ENCODE measurements at regions not wholly inside any gene's neighbourhood (a gene's known extent, or its start where the extent isn't known, plus 50 kb on each side); places are given as distances from the start of the nearest gene placed in this dataset.
"Not testable (repeated sequence)": the region's sequence is repeated elsewhere in the genome, so short reads cannot be mapped to it uniquely, and the experiment has no call there.

- 70% methylated on average over 8 of the region's 8 CpGs for WGBS
Observed at GRCh38 chr12:9319044-9319841, 111.0 kb upstream of the PZP start.

DNA sequence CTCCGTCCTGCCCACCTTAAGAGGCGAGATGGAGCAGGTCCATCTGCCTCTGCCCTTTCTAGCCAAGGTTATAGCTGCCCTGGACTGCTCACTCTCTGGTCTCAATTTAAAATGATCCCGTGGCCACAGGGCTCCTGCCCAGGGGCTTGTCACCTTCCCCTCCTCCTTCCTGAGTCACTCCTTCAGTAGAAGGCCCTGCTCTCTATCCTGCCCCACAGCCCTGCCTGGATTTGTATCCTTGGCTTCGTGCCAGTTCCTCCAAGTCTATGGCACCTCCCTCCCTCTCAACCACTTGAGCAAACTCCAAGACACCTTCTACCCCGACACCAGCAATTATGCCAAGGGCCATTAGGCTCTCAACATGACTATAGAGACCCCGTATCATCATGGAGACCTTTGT lies 105.3 kb upstream of the PZP start:
- WGBS = 67% methylated on average over 5 of the region's 6 CpGs
- not testable (repeated sequence) for H3K4me1 ChIP-seq (ENCODE audit: insufficient read depth, low read length); H3K9me3 ChIP-seq (ENCODE audit: insufficient read depth, low read depth, low read length); H3K27ac ChIP-seq (ENCODE audit: low read depth, low read length); H3K36me3 ChIP-seq (ENCODE audit: insufficient read depth, low read length); H3K4me3 ChIP-seq (ENCODE audit: low read length); H3K9ac ChIP-seq (ENCODE audit: low read depth, low read length); H3K27me3 ChIP-seq (ENCODE audit: insufficient read depth, low read length)

More at GRCh38 chr12:9319044-9319841, 111.0 kb upstream of the PZP start:
- Histone ChIP-seq H3K36me3 (ENCODE audit: insufficient read depth, low read length) (no peaks in the 10 kb centered on the region), H3K27me3 (ENCODE audit: insufficient read depth, low read length) (no peaks in the 10 kb centered on the region), H3K4me1 (ENCODE audit: insufficient read depth, low read length) (no peaks in the 10 kb centered on the region), H3K9ac (ENCODE audit: low read depth, low read length) (no peak overlapping the region), H3K9me3 (ENCODE audit: insufficient read depth, low read depth, low read length) (no peaks in the 10 kb centered on the region), H3K4me3 (ENCODE audit: low read length) (no peak overlapping the region), H3K27ac (ENCODE audit: low read depth, low read length) (no peak overlapping the region)

DNA sequence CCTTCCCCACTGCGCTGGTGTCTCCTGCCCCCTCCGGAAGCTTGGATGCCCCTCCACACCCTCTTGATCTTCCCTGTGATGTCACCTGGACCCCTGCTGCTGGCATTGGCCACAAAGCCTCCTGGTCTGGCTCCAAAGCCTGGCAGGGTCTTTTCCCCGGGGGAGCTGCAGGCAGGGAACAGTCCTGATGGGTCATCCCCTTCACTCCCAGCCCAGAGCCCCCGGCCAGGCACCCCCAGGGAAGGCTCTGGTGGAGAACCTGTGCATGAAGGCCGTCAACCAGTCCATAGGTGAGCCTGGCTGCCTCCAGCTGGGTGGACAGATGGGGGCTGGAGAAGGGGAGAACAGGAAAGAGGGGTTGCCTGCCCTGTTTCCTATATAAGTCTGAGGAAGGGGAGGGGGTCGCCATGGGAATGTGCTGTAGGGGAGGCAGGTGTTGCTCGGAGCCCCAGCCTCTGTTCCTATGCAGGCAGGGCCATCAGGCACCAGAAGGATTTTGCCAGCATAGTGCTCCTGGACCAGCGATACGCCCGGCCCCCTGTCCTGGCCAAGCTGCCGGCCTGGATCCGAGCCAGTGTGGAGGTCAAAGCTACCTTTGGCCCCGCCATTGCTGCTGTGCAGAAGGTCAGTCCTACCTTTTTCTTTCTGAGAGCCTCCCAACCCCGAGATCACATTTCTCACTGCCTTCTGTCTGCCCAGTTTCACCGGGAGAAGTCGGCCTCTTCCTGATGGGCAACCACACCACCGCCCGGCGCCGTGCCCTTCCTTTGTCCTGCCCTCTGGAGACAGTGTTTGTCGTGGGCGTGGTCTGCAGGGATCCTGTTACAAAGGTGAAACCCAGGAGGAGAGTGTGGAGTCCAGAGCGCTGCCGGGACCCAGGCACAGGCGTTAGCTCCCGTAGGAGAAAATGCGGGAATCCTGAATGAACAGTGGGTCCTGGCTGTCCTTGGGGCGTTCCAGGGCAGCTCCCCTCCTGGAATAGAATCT lies 104.5 kb upstream of the PZP start:
- not testable (repeated sequence) for H3K4me3 ChIP-seq (ENCODE audit: low read length); H3K4me1 ChIP-seq (ENCODE audit: insufficient read depth, low read length); H3K9ac ChIP-seq (ENCODE audit: low read depth, low read length); H3K27ac ChIP-seq (ENCODE audit: low read depth, low read length); H3K27me3 ChIP-seq (ENCODE audit: insufficient read depth, low read length); H3K9me3 ChIP-seq (ENCODE audit: insufficient read depth, low read depth, low read length); H3K36me3 ChIP-seq (ENCODE audit: insufficient read depth, low read length)
- WGBS = 95% methylated on average over 12 of the region's 28 CpGs

- H3K27ac ChIP-seq (ENCODE audit: low read depth, low read length); H3K27me3 ChIP-seq (ENCODE audit: insufficient read depth, low read length); H3K4me1 ChIP-seq (ENCODE audit: insufficient read depth, low read length); H3K36me3 ChIP-seq (ENCODE audit: insufficient read depth, low read length); H3K9ac ChIP-seq (ENCODE audit: low read depth, low read length); H3K9me3 ChIP-seq (ENCODE audit: insufficient read depth, low read depth, low read length); H3K4me3 ChIP-seq (ENCODE audit: low read length): not testable (repeated sequence)
- 94% methylated on average over 10 of the region's 10 CpGs for WGBS
Observed at GRCh38 chr12:9311454-9311853, 103.3 kb upstream of the PZP start.

DNA sequence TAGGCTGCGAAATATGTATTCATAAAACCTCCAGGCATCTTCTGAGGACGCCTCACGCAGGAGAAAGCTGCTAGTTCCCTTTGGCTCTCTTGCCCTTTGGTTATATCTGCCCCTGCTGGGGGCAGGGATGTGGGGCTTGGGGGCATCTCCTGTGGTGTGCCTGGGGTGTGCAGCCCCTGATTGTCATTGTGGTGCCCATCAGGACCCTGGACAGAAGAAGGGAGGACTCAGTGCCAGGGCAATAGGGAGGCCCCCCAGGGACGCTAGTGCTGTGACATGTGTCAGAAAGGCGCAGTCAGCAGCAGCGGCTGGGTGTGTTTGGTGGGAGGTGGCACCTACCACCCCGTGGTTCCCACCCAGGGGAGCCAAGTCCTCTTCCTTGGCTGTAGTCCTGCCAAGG lies 102.5 kb upstream of the PZP start:
- not testable (repeated sequence) for H3K4me1 ChIP-seq (ENCODE audit: insufficient read depth, low read length); H3K36me3 ChIP-seq (ENCODE audit: insufficient read depth, low read length); H3K27ac ChIP-seq (ENCODE audit: low read depth, low read length); H3K9ac ChIP-seq (ENCODE audit: low read depth, low read length); H3K4me3 ChIP-seq (ENCODE audit: low read length); H3K27me3 ChIP-seq (ENCODE audit: insufficient read depth, low read length); H3K9me3 ChIP-seq (ENCODE audit: insufficient read depth, low read depth, low read length)
- WGBS = 96% methylated on average over 3 of the region's 7 CpGs

DNA sequence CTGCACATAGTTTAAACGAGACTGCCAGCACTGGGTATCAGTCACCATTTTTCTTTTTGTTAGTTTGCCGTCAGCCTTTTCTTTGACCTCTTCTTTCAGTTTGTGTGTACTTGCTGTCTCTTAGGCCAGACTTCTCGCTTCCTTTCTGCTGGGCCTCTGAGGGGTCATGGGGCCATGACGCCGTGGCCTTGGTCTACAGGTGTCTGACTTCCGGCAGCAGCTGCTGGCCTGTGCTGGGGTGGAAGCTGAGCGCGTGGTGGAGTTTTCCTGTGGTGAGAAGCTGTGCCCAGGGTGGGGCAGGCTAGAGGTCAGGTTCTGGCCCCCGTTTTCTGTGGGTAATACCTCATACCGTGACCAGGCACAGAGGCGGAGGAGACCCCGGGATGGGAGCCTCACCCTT lies 101.6 kb upstream of the PZP start:
- H3K36me3 ChIP-seq (ENCODE audit: insufficient read depth, low read length); H3K27ac ChIP-seq (ENCODE audit: low read depth, low read length): not testable (repeated sequence)
- WGBS = 87% methylated on average over 8 of the region's 12 CpGs

DNA sequence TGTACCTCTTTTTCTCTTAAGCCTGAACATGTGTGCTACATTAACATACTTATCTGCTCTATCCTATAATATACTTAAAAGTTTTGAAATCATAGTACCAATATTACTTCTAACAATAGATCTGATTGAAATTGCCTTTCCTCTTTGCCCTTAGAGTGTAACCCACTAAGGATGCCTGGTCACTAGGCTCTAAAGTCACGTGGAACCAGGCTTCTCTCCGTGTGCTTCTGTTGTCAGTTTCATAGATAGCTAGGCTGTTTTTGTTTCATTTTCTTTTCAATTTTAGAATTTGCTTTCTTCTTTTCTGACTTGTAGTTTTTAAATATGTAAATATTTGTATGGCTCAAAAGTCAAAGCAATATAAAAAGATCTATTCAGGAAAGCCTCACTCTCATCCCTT lies 100.5 kb upstream of the PZP start:
- not testable (repeated sequence) for H3K9ac ChIP-seq (ENCODE audit: low read depth, low read length); H3K27me3 ChIP-seq (ENCODE audit: insufficient read depth, low read length); H3K4me1 ChIP-seq (ENCODE audit: insufficient read depth, low read length); H3K9me3 ChIP-seq (ENCODE audit: insufficient read depth, low read depth, low read length); H3K36me3 ChIP-seq (ENCODE audit: insufficient read depth, low read length); H3K4me3 ChIP-seq (ENCODE audit: low read length); H3K27ac ChIP-seq (ENCODE audit: low read depth, low read length)
- no CpG with 5 or more reads among the region's 2 CpGs for WGBS

More for the DNA sequence above, 101.6 kb upstream of the PZP start:
- not testable (repeated sequence) for H3K4me3 ChIP-seq (ENCODE audit: low read length); H3K9me3 ChIP-seq (ENCODE audit: insufficient read depth, low read depth, low read length); H3K9ac ChIP-seq (ENCODE audit: low read depth, low read length); H3K27me3 ChIP-seq (ENCODE audit: insufficient read depth, low read length); H3K4me1 ChIP-seq (ENCODE audit: insufficient read depth, low read length)

DNA sequence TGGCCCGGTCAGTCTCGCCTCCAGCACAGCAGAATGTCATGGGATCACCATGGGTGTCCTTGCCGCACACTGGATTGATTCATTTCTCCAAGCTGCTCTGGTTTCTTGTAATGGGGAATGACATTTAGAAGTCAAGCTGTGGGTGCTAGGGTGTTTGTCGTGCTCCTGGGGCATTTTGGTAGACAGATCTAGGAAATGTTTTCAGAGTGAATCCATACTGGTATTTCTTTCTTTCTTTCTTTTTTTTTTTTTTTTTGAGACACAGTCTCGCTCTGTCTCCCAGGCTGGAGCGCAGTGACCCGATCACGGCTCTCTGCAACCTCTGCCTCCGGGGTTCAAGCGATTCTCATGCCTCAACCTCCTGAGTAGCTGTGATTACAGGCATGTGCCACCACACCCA lies 100.0 kb upstream of the PZP start:
- H3K27me3 ChIP-seq (ENCODE audit: insufficient read depth, low read length); H3K4me1 ChIP-seq (ENCODE audit: insufficient read depth, low read length); H3K36me3 ChIP-seq (ENCODE audit: insufficient read depth, low read length); H3K27ac ChIP-seq (ENCODE audit: low read depth, low read length); H3K9ac ChIP-seq (ENCODE audit: low read depth, low read length); H3K9me3 ChIP-seq (ENCODE audit: insufficient read depth, low read depth, low read length); H3K4me3 ChIP-seq (ENCODE audit: low read length): not testable (repeated sequence)
- 97% methylated on average over 5 of the region's 10 CpGs for WGBS

GRCh38 chr12:9307255-9307654 lies 99.1 kb upstream of the PZP start:
- H3K27ac ChIP-seq (ENCODE audit: low read depth, low read length); H3K4me1 ChIP-seq (ENCODE audit: insufficient read depth, low read length): not testable (repeated sequence)

DNA sequence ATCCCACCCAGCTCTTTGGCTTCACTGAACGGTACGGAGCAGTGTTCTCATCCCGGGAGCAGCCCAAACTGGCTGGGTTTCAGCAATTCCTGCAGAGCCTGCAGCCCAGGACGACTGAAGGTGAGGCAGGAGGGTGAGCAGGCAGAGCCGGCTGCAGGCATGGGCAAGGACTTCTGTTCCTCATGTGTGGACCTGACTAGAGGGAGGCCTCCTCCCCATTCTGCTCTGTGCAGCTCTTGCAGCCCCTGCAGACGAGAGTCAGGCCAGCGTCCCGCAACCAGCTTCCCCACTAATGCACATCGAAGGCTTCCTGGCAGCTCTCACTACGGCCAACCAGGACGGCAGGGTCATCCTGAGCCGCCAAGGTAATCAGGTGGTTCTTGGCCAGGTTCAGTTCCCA lies 97.8 kb upstream of the PZP start:
- whole genome bisulfite sequencing = 96% methylated on average over 3 of the region's 12 CpGs
- not testable (repeated sequence) for H3K36me3 ChIP-seq (ENCODE audit: insufficient read depth, low read length); H3K9me3 ChIP-seq (ENCODE audit: insufficient read depth, low read depth, low read length); H3K4me3 ChIP-seq (ENCODE audit: low read length); H3K27me3 ChIP-seq (ENCODE audit: insufficient read depth, low read length); H3K27ac ChIP-seq (ENCODE audit: low read depth, low read length); H3K4me1 ChIP-seq (ENCODE audit: insufficient read depth, low read length); H3K9ac ChIP-seq (ENCODE audit: low read depth, low read length)

More at GRCh38 chr12:9307255-9307654, 99.1 kb upstream of the PZP start:
- 93% methylated on average over 5 of the region's 5 CpGs for WGBS
- not testable (repeated sequence) for H3K4me3 ChIP-seq (ENCODE audit: low read length); H3K9me3 ChIP-seq (ENCODE audit: insufficient read depth, low read depth, low read length); H3K27me3 ChIP-seq (ENCODE audit: insufficient read depth, low read length); H3K36me3 ChIP-seq (ENCODE audit: insufficient read depth, low read length); H3K9ac ChIP-seq (ENCODE audit: low read depth, low read length)

DNA sequence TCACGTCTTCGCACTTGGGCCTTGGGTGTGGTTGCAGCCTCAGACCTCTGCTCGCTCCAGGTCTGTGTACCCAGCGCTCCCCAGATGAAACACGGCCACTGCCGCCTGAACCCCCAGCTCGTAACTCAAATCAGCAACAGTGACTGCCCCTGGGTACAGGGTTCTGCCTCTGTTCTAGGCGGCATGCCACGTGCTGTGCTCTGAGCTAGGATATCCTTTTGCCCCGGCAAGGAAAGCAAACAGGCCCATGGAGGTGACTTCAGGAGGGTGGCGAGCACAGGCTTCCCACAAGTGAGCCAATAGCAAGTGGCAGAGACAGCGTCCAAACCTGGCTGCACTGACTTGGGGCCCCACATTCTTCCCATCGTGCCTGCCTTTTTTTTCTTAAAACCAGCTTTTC lies 96.3 kb upstream of the PZP start:
- H3K4me1 ChIP-seq (ENCODE audit: insufficient read depth, low read length); H3K27ac ChIP-seq (ENCODE audit: low read depth, low read length); H3K4me3 ChIP-seq (ENCODE audit: low read length); H3K9ac ChIP-seq (ENCODE audit: low read depth, low read length); H3K27me3 ChIP-seq (ENCODE audit: insufficient read depth, low read length); H3K36me3 ChIP-seq (ENCODE audit: insufficient read depth, low read length); H3K9me3 ChIP-seq (ENCODE audit: insufficient read depth, low read depth, low read length): not testable (repeated sequence)
- WGBS = 89% methylated on average over 13 of the region's 13 CpGs
